Gastroesophageal sphincter (tissue), 3 donors: ENCODE measurements at regions not wholly inside any gene's neighbourhood (a gene's known extent, or its start where the extent isn't known, plus 50 kb on each side); places are given as distances from the start of the nearest gene placed in this dataset.

ENCODE experiments used
- POLR2A ChIP-seq, 2 donors: fragments of 450-650 bp; IDR thresholded peaks; one replicate each; pipeline ENCODE4 v1.6.1; 2017; ENCODE audit warnings: antibody characterized with exemption in 2 of 2, mild to moderate bottlenecking in 2 of 2, moderate library complexity in 1 of 2
- POLR2AphosphoS5 ChIP-seq: sonication (generic); formaldehyde crosslinking; IDR thresholded peaks from one replicate; pipeline ENCODE4 v1.6.1; 2017; ENCODE audit warnings: antibody characterized with exemption
- TF ChIP-seq, protein P1 (sequence below), 4 experiments: fragments of 200-600 bp in 2 of 4; fragments of 450-650 bp in 2 of 4; sonication (generic) in 1 of 4; IDR thresholded peaks; one replicate each; pipeline ENCODE4 v1.5.1; 2017 to 2019; ENCODE audit warnings: antibody characterized with exemption in 4 of 4, mild to moderate bottlenecking in 2 of 4, moderate library complexity in 2 of 4

- TF ChIP-seq, protein P1, sequence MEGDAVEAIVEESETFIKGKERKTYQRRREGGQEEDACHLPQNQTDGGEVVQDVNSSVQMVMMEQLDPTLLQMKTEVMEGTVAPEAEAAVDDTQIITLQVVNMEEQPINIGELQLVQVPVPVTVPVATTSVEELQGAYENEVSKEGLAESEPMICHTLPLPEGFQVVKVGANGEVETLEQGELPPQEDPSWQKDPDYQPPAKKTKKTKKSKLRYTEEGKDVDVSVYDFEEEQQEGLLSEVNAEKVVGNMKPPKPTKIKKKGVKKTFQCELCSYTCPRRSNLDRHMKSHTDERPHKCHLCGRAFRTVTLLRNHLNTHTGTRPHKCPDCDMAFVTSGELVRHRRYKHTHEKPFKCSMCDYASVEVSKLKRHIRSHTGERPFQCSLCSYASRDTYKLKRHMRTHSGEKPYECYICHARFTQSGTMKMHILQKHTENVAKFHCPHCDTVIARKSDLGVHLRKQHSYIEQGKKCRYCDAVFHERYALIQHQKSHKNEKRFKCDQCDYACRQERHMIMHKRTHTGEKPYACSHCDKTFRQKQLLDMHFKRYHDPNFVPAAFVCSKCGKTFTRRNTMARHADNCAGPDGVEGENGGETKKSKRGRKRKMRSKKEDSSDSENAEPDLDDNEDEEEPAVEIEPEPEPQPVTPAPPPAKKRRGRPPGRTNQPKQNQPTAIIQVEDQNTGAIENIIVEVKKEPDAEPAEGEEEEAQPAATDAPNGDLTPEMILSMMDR (IDR thresholded peaks at IDR 0.05), result no peak
- TF ChIP-seq POLR2AphosphoS5 (no peak), POLR2A (IDR thresholded peaks at IDR 0.05) (no peak)
Observed at GRCh38 chr2:67043781-67044478, 353.2 kb upstream of the ETAA1 start.
